PC-9 (cell line): ENCODE measurements at regions not wholly inside any gene's neighbourhood (a gene's known extent, or its start where the extent isn't known, plus 50 kb on each side); places are given as distances from the start of the nearest gene placed in this dataset.

Source experiments
- CTCF ChIP-seq: fragments of 200-600 bp; sonication (generic); conservative IDR thresholded peaks from 2 replicates; pipeline ENCODE4 v1.6.1; 2017; ENCODE audit warnings: mixed run types, antibody characterized with exemption, mild to moderate bottlenecking, moderate library complexity
- EZH2 ChIP-seq: fragments of 200-600 bp; sonication (generic); IDR thresholded peaks from 2 replicates; pipeline ENCODE4 v1.8.0; 2017; ENCODE audit warnings: antibody characterized with exemption, low read depth

GRCh38 chr6:84877515-84878210 is 113.3 kb upstream of the TBX18 start:
- TF ChIP-seq CTCF (no peak), EZH2 (no peak)
